Esophagus squamous epithelium (tissue), 5 donors: ENCODE measurements at regions not wholly inside any gene's neighbourhood (a gene's known extent, or its start where the extent isn't known, plus 50 kb on each side); places are given as distances from the start of the nearest gene placed in this dataset.

Experiments
- DNase-seq: peaks from one replicate; lab custom pipeline; 2025; lab: John Stamatoyannopoulos, UW
- H3K27ac ChIP-seq, 4 donors: fragments of 200-600 bp; sonication (generic); one replicate each; pipeline ENCODE4 v1.5.1; 2016 to 2019; ENCODE audit warnings: mild to moderate bottlenecking in 1 of 4
- H3K27me3 ChIP-seq, 4 donors: fragments of 200-600 bp; sonication (generic); 1 replicate in 3 of 4; 2 replicates in 1 of 4; pipeline versions ENCODE4 v1.5.1 to v1.6.0; 2017 to 2021; ENCODE audit warnings: antibody characterized with exemption in 1 of 4
- H3K36me3 ChIP-seq, 3 donors: fragments of 200-600 bp; sonication (generic); one replicate each; pipeline ENCODE4 v1.5.1; 2016 to 2019
- H3K4me1 ChIP-seq, 3 donors: fragments of 200-600 bp; sonication (generic); one replicate each; pipeline ENCODE4 v1.5.1; 2017 to 2019
- H3K4me3 ChIP-seq, 4 donors: fragments of 200-600 bp; sonication (generic); 1 replicate in 3 of 4; 2 replicates in 1 of 4; pipeline ENCODE4 v1.5.1; 2016 to 2019; ENCODE audit warnings: mild to moderate bottlenecking in 2 of 4, moderate library complexity in 1 of 4
- H3K9me3 ChIP-seq, 3 donors: fragments of 200-600 bp; sonication (generic); one replicate each; pipeline ENCODE4 v1.5.1; 2016 to 2019
- POLR2A ChIP-seq, 4 donors: fragments of 450-650 bp; IDR thresholded peaks; one replicate each; pipeline ENCODE4 v1.6.1; 2017; ENCODE audit warnings: antibody characterized with exemption in 4 of 4, mild to moderate bottlenecking in 4 of 4, moderate library complexity in 3 of 4
- WGBS, 2 donors: methylation state at CpG; one replicate each; pipeline ENCODE4 v1.1.5; 2018; 5-methylcytosine and 5-hydroxymethylcytosine counted together
- intact Hi-C: fragments of 100-400 bp; cut with DNase I; formaldehyde crosslinking; loops from one replicate; pipeline ENCODE4 v1.15.0; 2022
- TF ChIP-seq, protein P1 (sequence below), 6 experiments: fragments of 450-650 bp in 4 of 6; fragments of 200-600 bp in 2 of 6; sonication (generic) in 2 of 6; IDR thresholded peaks; one replicate each; pipeline ENCODE4 v1.5.1; 2016 to 2019; ENCODE audit warnings: antibody characterized with exemption in 6 of 6, mild to moderate bottlenecking in 4 of 6, moderate library complexity in 4 of 6
- donor health status: DM: yes; HTN: yes; CAD: no.

DNA sequence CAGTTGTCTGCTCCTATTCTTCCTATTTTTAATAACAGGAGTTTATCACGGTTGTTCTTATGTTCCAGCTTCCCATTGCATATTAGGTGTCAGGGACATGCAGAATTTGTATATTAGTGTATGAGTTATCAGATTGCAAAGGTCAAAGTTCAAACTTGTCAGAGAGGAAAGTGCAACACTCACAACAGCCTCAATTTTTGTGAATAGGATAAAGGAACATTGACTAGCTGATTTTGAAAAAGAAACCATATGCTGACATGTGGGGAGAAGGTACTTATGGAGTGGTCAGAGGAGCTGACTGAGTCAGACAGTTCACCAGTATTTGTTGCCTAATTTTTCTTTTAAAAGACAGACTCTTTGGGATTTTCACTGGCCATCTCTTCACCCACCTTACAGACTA, 222.1 kb downstream of the C12orf50 start:
- intact Hi-C loops = no loop called here
- TF ChIP-seq POLR2A (IDR thresholded peaks at IDR 0.05) = no peak
- TF ChIP-seq, protein P1, sequence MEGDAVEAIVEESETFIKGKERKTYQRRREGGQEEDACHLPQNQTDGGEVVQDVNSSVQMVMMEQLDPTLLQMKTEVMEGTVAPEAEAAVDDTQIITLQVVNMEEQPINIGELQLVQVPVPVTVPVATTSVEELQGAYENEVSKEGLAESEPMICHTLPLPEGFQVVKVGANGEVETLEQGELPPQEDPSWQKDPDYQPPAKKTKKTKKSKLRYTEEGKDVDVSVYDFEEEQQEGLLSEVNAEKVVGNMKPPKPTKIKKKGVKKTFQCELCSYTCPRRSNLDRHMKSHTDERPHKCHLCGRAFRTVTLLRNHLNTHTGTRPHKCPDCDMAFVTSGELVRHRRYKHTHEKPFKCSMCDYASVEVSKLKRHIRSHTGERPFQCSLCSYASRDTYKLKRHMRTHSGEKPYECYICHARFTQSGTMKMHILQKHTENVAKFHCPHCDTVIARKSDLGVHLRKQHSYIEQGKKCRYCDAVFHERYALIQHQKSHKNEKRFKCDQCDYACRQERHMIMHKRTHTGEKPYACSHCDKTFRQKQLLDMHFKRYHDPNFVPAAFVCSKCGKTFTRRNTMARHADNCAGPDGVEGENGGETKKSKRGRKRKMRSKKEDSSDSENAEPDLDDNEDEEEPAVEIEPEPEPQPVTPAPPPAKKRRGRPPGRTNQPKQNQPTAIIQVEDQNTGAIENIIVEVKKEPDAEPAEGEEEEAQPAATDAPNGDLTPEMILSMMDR (IDR thresholded peaks at IDR 0.05) = no peak
- 50 to 82% methylated on average over 1 of the region's 1 CpG for WGBS, 2 donors
- no peaks in the 10 kb centered on the region for H3K9me3 ChIP-seq
- no peak for DNase-seq
- peaks cover 0 to 6% (median 0%) of the 10 kb centered on the region in 3 donors for H3K4me1 ChIP-seq
- H3K27ac ChIP-seq = no peak overlapping the region
- H3K27me3 ChIP-seq = no peaks in the 10 kb centered on the region
- no peaks in the 10 kb centered on the region for H3K36me3 ChIP-seq
- no peak overlapping the region for H3K4me3 ChIP-seq

DNA sequence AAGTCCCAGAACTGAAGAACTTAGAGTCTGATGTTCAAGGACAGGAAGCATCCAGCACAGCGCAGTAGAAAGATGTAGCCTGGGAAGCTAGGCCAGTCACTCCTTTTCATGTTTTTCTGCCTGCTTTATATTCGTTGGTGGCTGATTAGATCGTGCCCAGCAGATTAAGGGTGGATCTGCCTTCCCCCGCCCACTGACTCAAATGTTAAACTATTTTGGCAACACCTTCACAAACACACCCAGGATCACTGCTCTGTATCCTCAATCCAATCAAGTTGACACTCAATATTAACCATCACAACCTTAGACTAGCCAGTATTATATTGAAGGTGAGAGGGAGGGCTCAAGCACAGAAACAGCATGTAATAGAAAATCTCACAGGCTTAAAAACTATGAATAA, 222.9 kb downstream of the C12orf50 start:
- no peak for TF ChIP-seq POLR2A (IDR thresholded peaks at IDR 0.05)
- TF ChIP-seq, protein P1 (IDR thresholded peaks at IDR 0.05) = no peak
- Histone ChIP-seq H3K9me3 (no peaks in the 10 kb centered on the region), H3K27ac (no peak overlapping the region), H3K4me1 (peaks cover 0 to 10% (median 0%) of the 10 kb centered on the region in 3 donors), H3K36me3 (no peaks in the 10 kb centered on the region), H3K27me3 (no peaks in the 10 kb centered on the region), H3K4me3 (no peak overlapping the region)
- intact Hi-C loops = no loop called here
- 40 to 45% methylated on average over 3 to 4 of the region's 4 CpGs for WGBS, 2 donors
- DNase-seq = no peak

DNA sequence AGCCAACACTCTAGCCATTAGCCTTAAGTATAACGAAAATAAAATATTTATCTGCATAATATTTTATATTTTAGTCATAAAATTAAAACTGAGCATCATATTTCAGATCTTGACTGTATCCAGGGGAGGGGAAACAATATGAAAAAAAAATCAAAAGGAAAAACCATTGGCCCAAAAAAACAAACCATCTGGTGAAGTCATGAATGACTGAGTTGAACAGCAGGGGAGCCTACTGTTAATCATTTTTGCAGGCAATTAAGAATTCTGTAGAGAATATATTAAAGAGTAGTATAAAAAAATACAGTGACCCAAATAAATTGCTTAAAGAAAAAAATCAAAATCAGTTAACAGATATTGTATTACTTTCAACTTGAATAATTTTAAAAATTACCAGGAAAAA, 224.8 kb downstream of the C12orf50 start:
- intact Hi-C loops = no loop called here
- Histone ChIP-seq H3K36me3 (no peaks in the 10 kb centered on the region), H3K4me3 (no peak overlapping the region), H3K27me3 (no peaks in the 10 kb centered on the region), H3K27ac (no peak overlapping the region), H3K4me1 (peaks cover 0 to 10% (median 0%) of the 10 kb centered on the region in 3 donors), H3K9me3 (no peaks in the 10 kb centered on the region)
- whole genome bisulfite sequencing, 2 donors = 32 to 90% methylated on average over 1 of the region's 1 CpG
- TF ChIP-seq POLR2A (IDR thresholded peaks at IDR 0.05) = no peak
- TF ChIP-seq, protein P1 (IDR thresholded peaks at IDR 0.05) = no peak
- no peak for DNase-seq

DNA sequence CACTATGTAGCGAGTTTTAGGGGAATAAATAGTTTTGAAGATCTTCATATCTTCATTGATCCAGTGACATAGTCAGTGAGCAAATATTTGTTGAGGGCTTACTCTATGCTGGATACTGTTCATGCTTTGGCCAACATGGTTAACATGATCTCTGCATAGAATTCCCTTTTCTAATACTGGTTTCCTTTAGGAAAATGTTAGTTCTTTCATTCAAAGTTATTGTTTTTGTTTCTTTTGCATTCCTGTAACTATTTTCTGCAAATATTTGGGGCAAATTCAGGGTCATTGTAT, 226.5 kb downstream of the C12orf50 start:
- no peak for TF ChIP-seq POLR2A (IDR thresholded peaks at IDR 0.05)
- TF ChIP-seq, protein P1 (IDR thresholded peaks at IDR 0.05) = no peak
- WGBS, 2 donors = 81 to 92% methylated on average over 1 of the region's 1 CpG
- H3K4me1 ChIP-seq = peaks cover 0 to 10% (median 0%) of the 10 kb centered on the region in 3 donors
- H3K9me3 ChIP-seq = no peaks in the 10 kb centered on the region
- no peak overlapping the region for H3K27ac ChIP-seq
- H3K27me3 ChIP-seq = no peaks in the 10 kb centered on the region
- intact Hi-C loops = no loop called here
- H3K4me3 ChIP-seq = no peak overlapping the region
- DNase-seq = no peak
- H3K36me3 ChIP-seq = no peaks in the 10 kb centered on the region

DNA sequence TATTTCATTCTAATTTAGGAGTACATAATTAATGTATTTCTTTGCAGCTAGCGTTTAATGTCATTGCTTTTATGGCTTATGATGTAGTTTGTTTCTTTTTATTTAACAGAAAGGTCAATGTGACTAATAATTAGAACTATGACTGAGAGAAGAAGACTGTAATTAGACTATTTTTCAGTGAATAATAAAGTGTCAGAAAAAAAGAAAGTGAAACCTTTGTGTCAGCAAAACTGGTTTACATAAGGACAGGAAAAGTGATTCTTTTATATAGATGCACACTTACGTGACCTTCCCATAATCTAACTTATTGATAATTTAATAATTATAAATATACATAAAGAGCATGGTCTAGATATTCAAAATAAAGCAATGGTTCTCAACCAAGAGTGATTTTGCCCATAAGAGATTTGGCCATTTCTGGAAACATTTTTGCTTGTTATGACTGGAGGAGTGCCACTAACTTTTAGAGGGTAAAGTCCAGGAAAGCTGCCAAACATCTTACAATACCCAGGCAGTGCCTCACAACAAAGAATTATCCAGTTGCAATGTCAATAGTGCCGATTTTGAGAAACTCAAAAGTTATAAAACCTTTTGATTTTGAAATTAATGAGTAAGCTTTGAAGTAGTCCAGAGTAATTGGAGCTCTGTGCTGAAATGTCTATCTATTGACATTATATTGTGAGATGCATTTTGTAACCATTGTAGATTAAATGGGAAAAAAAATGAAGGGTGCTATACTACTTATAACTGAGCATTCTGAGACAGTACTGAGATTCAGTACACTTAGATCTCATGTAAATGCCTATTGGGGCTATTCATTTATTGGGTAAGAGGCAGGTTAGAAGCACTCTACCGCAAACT, 227.1 kb downstream of the C12orf50 start:
- H3K27me3 ChIP-seq = no peaks in the 10 kb centered on the region
- WGBS, 2 donors = 44 to 46% methylated on average over 4 of the region's 4 CpGs
- no peak for DNase-seq
- TF ChIP-seq POLR2A (IDR thresholded peaks at IDR 0.05) = no peak
- TF ChIP-seq, protein P1 (IDR thresholded peaks at IDR 0.05) = no peak
- peaks cover 0 to 10% (median 0%) of the 10 kb centered on the region in 3 donors for H3K4me1 ChIP-seq
- H3K27ac ChIP-seq = no peak overlapping the region
- H3K36me3 ChIP-seq = no peaks in the 10 kb centered on the region
- intact Hi-C loops = no loop called here
- no peak overlapping the region for H3K4me3 ChIP-seq
- H3K9me3 ChIP-seq = no peaks in the 10 kb centered on the region
